Stimulated activated effector memory CD8-positive, alpha-beta T cell treated with anti-CD3 and anti-CD28 coated beads, Interleukin-12 subunit alpha, Interleukin-12 subunit beta, amount 100 ng/mL, for 72 hours (primary cell): ENCODE measurements at regions not wholly inside any gene's neighbourhood (a gene's known extent, or its start where the extent isn't known, plus 50 kb on each side); places are given as distances from the start of the nearest gene placed in this dataset.
A peak's percentile ranks its signal among the peaks of the same experiment; 100 is the strongest.
"Not testable (repeated sequence)": the region's sequence is repeated elsewhere in the genome, so short reads cannot be mapped to it uniquely, and the experiment has no call there.

Source experiments
- ATAC-seq: fragments of 150-1000 bp; cut with Tn5 transposase; 2 replicates; pipeline ENCODE4 v1.10.0; 2021
- DNase-seq, 2 donors: peaks; one replicate each; pipeline ENCODE4 v3.0.0; 2021 to 2022; ENCODE audit warnings: low spot score in 2 of 2
- H3K27ac Mint-ChIP-seq: one replicate; pipeline ENCODE4 v1.8.0; 2022; ENCODE audit warnings: mild to moderate bottlenecking, mixed read lengths
- H3K36me3 Mint-ChIP-seq: one replicate; pipeline ENCODE4 v1.8.0; 2022; ENCODE audit warnings: mild to moderate bottlenecking, mixed read lengths
- H3K4me1 Mint-ChIP-seq: one replicate; pipeline ENCODE4 v1.8.0; 2022; ENCODE audit warnings: mixed read lengths
- H3K4me3 Mint-ChIP-seq: one replicate; pipeline ENCODE4 v1.8.0; 2022; ENCODE audit warnings: mild to moderate bottlenecking, mixed read lengths
- H3K9me3 Mint-ChIP-seq: one replicate; pipeline ENCODE4 v1.8.0; 2022; ENCODE audit warnings: mixed read lengths

GRCh38 chr17:56710986-56711385, 117.5 kb downstream of the NOG start:
- Mint-ChIP-seq H3K27ac (no peak overlapping the region), H3K9me3 (no peaks in the 10 kb centered on the region), H3K36me3 (no peaks in the 10 kb centered on the region), H3K4me1 (no peaks in the 10 kb centered on the region), H3K4me3 (no peak overlapping the region)
- DNase-seq: no peak
- no peak for ATAC-seq

GRCh38 chr17:56715613-56716357, 117.9 kb downstream of the C17orf67 start:
- Mint-ChIP-seq H3K36me3 (no peaks in the 10 kb centered on the region), H3K9me3 (no peaks in the 10 kb centered on the region), H3K4me1 (peaks cover 5% of the 10 kb centered on the region), H3K27ac (no peak overlapping the region), H3K4me3 (no peak overlapping the region)
- ATAC-seq (peak; percentile 86), DNase-seq (peak; percentile 69 to 81)

- peak overlapping the region; percentile 1 for H3K27ac Mint-ChIP-seq
- H3K36me3 Mint-ChIP-seq: no peaks in the 10 kb centered on the region
- peaks cover 5% of the 10 kb centered on the region for H3K4me1 Mint-ChIP-seq
- no peaks in the 10 kb centered on the region for H3K9me3 Mint-ChIP-seq
- ATAC-seq: no peak
- no peak for DNase-seq
- no peak overlapping the region for H3K4me3 Mint-ChIP-seq
Measured at GRCh38 chr17:56717471-56717870, 116.2 kb downstream of the C17orf67 start.

GRCh38 chr17:56718515-56718914, 115.2 kb downstream of the C17orf67 start:
- Mint-ChIP-seq H3K4me1 (peaks cover 5% of the 10 kb centered on the region), H3K36me3 (no peaks in the 10 kb centered on the region), H3K27ac (no peak overlapping the region), H3K9me3 (no peaks in the 10 kb centered on the region), H3K4me3 (no peak overlapping the region)
- DNase-seq (no peak), ATAC-seq (no peak)

GRCh38 chr17:56723421-56723820, 110.3 kb downstream of the C17orf67 start:
- no peaks in the 10 kb centered on the region for H3K36me3 Mint-ChIP-seq
- no peaks in the 10 kb centered on the region for H3K4me1 Mint-ChIP-seq
- H3K4me3 Mint-ChIP-seq: no peak overlapping the region
- no peaks in the 10 kb centered on the region for H3K9me3 Mint-ChIP-seq
- no peak overlapping the region for H3K27ac Mint-ChIP-seq
- ATAC-seq (no peak), DNase-seq (no peak)

GRCh38 chr17:56724664-56725063, 109.1 kb downstream of the C17orf67 start:
- H3K4me3 Mint-ChIP-seq: no peak overlapping the region
- H3K9me3 Mint-ChIP-seq: no peaks in the 10 kb centered on the region

GRCh38 chr17:56725144-56725543, 108.6 kb downstream of the C17orf67 start:
- no peak for DNase-seq
- ATAC-seq: no peak
- no peak overlapping the region for H3K27ac Mint-ChIP-seq
- no peaks in the 10 kb centered on the region for H3K9me3 Mint-ChIP-seq
- no peaks in the 10 kb centered on the region for H3K4me1 Mint-ChIP-seq
- no peaks in the 10 kb centered on the region for H3K36me3 Mint-ChIP-seq
- H3K4me3 Mint-ChIP-seq: no peak overlapping the region

More at GRCh38 chr17:56724664-56725063, 109.1 kb downstream of the C17orf67 start:
- DNase-seq: no peak
- H3K4me1 Mint-ChIP-seq: no peaks in the 10 kb centered on the region
- ATAC-seq: no peak
- no peak overlapping the region for H3K27ac Mint-ChIP-seq
- H3K36me3 Mint-ChIP-seq: no peaks in the 10 kb centered on the region

- Mint-ChIP-seq H3K27ac (no peak overlapping the region), H3K4me1 (no peaks in the 10 kb centered on the region)
Measured at GRCh38 chr17:56727876-56728617, 105.7 kb downstream of the C17orf67 start.

GRCh38 chr17:56731096-56731495, 102.6 kb downstream of the C17orf67 start:
- not testable (repeated sequence) for H3K4me1 Mint-ChIP-seq, H3K4me3 Mint-ChIP-seq, H3K9me3 Mint-ChIP-seq, DNase-seq, ATAC-seq, H3K36me3 Mint-ChIP-seq, H3K27ac Mint-ChIP-seq

More at GRCh38 chr17:56727876-56728617, 105.7 kb downstream of the C17orf67 start:
- ATAC-seq (peak; percentile 27), DNase-seq (no peak)
- no peak overlapping the region for H3K4me3 Mint-ChIP-seq
- H3K9me3 Mint-ChIP-seq: no peaks in the 10 kb centered on the region
- no peaks in the 10 kb centered on the region for H3K36me3 Mint-ChIP-seq

- no peaks in the 10 kb centered on the region for H3K36me3 Mint-ChIP-seq
- no peak overlapping the region for H3K27ac Mint-ChIP-seq
- no peak overlapping the region for H3K4me3 Mint-ChIP-seq
- H3K4me1 Mint-ChIP-seq: no peaks in the 10 kb centered on the region
- ATAC-seq: no peak
- H3K9me3 Mint-ChIP-seq: no peaks in the 10 kb centered on the region
- DNase-seq: no peak
Measured at GRCh38 chr17:56733833-56734232, 99.9 kb downstream of the C17orf67 start.

- DNase-seq (no peak), ATAC-seq (no peak)
- no peaks in the 10 kb centered on the region for H3K36me3 Mint-ChIP-seq
- H3K9me3 Mint-ChIP-seq: no peaks in the 10 kb centered on the region
- no peaks in the 10 kb centered on the region for H3K4me1 Mint-ChIP-seq
- no peak overlapping the region for H3K4me3 Mint-ChIP-seq
- H3K27ac Mint-ChIP-seq: no peak overlapping the region
Measured at GRCh38 chr17:56735842-56736241, 97.9 kb downstream of the C17orf67 start.

GRCh38 chr17:56737421-56738161, 96.1 kb downstream of the C17orf67 start:
- ATAC-seq: peak; percentile 71
- no peaks in the 10 kb centered on the region for H3K36me3 Mint-ChIP-seq
- H3K9me3 Mint-ChIP-seq: no peaks in the 10 kb centered on the region
- H3K4me3 Mint-ChIP-seq: no peak overlapping the region
- DNase-seq: no peak
- H3K4me1 Mint-ChIP-seq: no peaks in the 10 kb centered on the region
- no peak overlapping the region for H3K27ac Mint-ChIP-seq

- no peaks in the 10 kb centered on the region for H3K9me3 Mint-ChIP-seq
- DNase-seq (no peak), ATAC-seq (no peak)
- no peaks in the 10 kb centered on the region for H3K36me3 Mint-ChIP-seq
- no peak overlapping the region for H3K27ac Mint-ChIP-seq
- H3K4me1 Mint-ChIP-seq: no peaks in the 10 kb centered on the region
- H3K4me3 Mint-ChIP-seq: no peak overlapping the region
Measured at GRCh38 chr17:56739376-56739775, 94.3 kb downstream of the C17orf67 start.

- Mint-ChIP-seq H3K4me3 (no peak overlapping the region), H3K36me3 (no peaks in the 10 kb centered on the region), H3K9me3 (no peaks in the 10 kb centered on the region), H3K4me1 (no peaks in the 10 kb centered on the region), H3K27ac (no peak overlapping the region)
- ATAC-seq: no peak
- DNase-seq: no peak
Measured at GRCh38 chr17:56739776-56740175, 93.9 kb downstream of the C17orf67 start.

GRCh38 chr17:56740481-56740880, 93.2 kb downstream of the C17orf67 start:
- H3K4me1 Mint-ChIP-seq: no peaks in the 10 kb centered on the region
- no peaks in the 10 kb centered on the region for H3K9me3 Mint-ChIP-seq
- H3K27ac Mint-ChIP-seq: no peak overlapping the region
- ATAC-seq (no peak), DNase-seq (no peak)
- H3K36me3 Mint-ChIP-seq: no peaks in the 10 kb centered on the region
- H3K4me3 Mint-ChIP-seq: no peak overlapping the region
